ENCODE measurements at regions not wholly inside any gene's neighbourhood (a gene's known extent, or its start where the extent isn't known, plus 50 kb on each side); places are given as distances from the start of the nearest gene placed in this dataset.

DNA sequence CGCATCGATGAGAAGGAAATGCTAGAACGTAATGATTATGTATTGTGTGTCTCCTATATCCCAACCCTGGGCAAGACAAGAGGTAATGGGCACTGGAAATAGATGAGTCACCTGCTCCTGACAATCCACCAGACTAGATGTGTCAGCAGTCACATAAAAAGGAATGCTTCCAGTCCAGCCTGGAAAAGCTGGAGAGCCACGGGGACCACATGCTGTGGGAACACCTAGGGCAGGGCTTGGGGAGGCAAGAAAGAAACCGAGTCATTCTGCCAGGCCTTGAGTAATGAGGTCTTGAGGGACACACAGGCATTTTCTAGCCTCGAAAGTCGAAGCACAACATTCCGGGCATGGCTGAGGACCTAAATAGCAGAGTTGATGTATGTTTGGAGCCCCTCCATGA lies 716.7 kb upstream of the TMEM132C start:
- Histone ChIP-seq H3K36me3 (ENCODE audit: control insufficient read depth, insufficient read depth, low read length) (no peaks in the 10 kb centered on the region), H3K4me3 (ENCODE audit: low read length) (no peak overlapping the region), H3K27me3 (ENCODE audit: control insufficient read depth, insufficient read depth, low read length) (no peaks in the 10 kb centered on the region), H3K27ac (ENCODE audit: low read length) (no peak overlapping the region), H3K4me1 (ENCODE audit: control insufficient read depth, insufficient read depth, low read length) (no peaks in the 10 kb centered on the region), H3K9me3 (ENCODE audit: control insufficient read depth, insufficient read depth, low read length) (peaks cover 4% of the 10 kb centered on the region)
- H3K9me3 Mint-ChIP-seq = no peaks in the 10 kb centered on the region
- TF ChIP-seq, protein P1, sequence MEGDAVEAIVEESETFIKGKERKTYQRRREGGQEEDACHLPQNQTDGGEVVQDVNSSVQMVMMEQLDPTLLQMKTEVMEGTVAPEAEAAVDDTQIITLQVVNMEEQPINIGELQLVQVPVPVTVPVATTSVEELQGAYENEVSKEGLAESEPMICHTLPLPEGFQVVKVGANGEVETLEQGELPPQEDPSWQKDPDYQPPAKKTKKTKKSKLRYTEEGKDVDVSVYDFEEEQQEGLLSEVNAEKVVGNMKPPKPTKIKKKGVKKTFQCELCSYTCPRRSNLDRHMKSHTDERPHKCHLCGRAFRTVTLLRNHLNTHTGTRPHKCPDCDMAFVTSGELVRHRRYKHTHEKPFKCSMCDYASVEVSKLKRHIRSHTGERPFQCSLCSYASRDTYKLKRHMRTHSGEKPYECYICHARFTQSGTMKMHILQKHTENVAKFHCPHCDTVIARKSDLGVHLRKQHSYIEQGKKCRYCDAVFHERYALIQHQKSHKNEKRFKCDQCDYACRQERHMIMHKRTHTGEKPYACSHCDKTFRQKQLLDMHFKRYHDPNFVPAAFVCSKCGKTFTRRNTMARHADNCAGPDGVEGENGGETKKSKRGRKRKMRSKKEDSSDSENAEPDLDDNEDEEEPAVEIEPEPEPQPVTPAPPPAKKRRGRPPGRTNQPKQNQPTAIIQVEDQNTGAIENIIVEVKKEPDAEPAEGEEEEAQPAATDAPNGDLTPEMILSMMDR (IDR thresholded peaks at IDR 0.05) = no peak
- H3K27ac Mint-ChIP-seq = no peak overlapping the region
- H3K27me3 Mint-ChIP-seq (ENCODE audit: low read depth in 2 of 2) = no peaks in the 10 kb centered on the region
- H3K4me1 Mint-ChIP-seq = no peaks in the 10 kb centered on the region
- no peaks in the 10 kb centered on the region for H3K36me3 Mint-ChIP-seq
- 75% methylated on average over 7 of the region's 8 CpGs for WGBS (ENCODE audit: insufficient coverage)
- H3K4me3 Mint-ChIP-seq = no peak overlapping the region
- no peak for DNase-seq
- intact Hi-C loops (cut with micrococcal nuclease) = no loop called here
- no peak for ATAC-seq

GRCh38 chr12:127552838-127553237 lies 714.1 kb upstream of the TMEM132C start:
- Mint-ChIP-seq H3K9me3 (peaks cover 0 to 2% of the 10 kb centered on the region in 2 donors), H3K27ac (no peak overlapping the region), H3K36me3 (no peaks in the 10 kb centered on the region), H3K4me3 (no peak overlapping the region), H3K27me3 (ENCODE audit: low read depth in 2 of 2) (no peaks in the 10 kb centered on the region), H3K4me1 (no peaks in the 10 kb centered on the region)
- Histone ChIP-seq H3K9me3 (ENCODE audit: control insufficient read depth, insufficient read depth, low read length) (no peaks in the 10 kb centered on the region), H3K27me3 (ENCODE audit: control insufficient read depth, insufficient read depth, low read length) (no peaks in the 10 kb centered on the region), H3K36me3 (ENCODE audit: control insufficient read depth, insufficient read depth, low read length) (no peaks in the 10 kb centered on the region), H3K4me1 (ENCODE audit: control insufficient read depth, insufficient read depth, low read length) (no peaks in the 10 kb centered on the region), H3K27ac (ENCODE audit: low read length) (no peak overlapping the region), H3K4me3 (ENCODE audit: low read length) (no peak overlapping the region)
- DNase-seq (no peak), ATAC-seq (no peak)
- intact Hi-C loops (cut with micrococcal nuclease) = no loop called here
- TF ChIP-seq, protein P1 (IDR thresholded peaks at IDR 0.05) = no peak
- 0% methylated on average over 1 of the region's 1 CpG for WGBS (ENCODE audit: insufficient coverage)

- intact Hi-C loops (cut with micrococcal nuclease) = no loop called here
- Mint-ChIP-seq H3K4me1 (peaks cover 0 to 14% of the 10 kb centered on the region in 2 donors), H3K36me3 (no peaks in the 10 kb centered on the region), H3K27me3 (ENCODE audit: low read depth in 2 of 2) (no peaks in the 10 kb centered on the region), H3K9me3 (peaks cover 0 to 7% of the 10 kb centered on the region in 2 donors), H3K4me3 (no peak overlapping the region), H3K27ac (no peak overlapping the region)
- no peaks in the 10 kb centered on the region for H3K36me3 ChIP-seq (ENCODE audit: control insufficient read depth, insufficient read depth, low read length)
- DNase-seq (no peak), ATAC-seq (no peak)
- TF ChIP-seq, protein P1 (IDR thresholded peaks at IDR 0.05) = no peak
- no peaks in the 10 kb centered on the region for H3K27me3 ChIP-seq (ENCODE audit: control insufficient read depth, insufficient read depth, low read length)
- H3K9me3 ChIP-seq (ENCODE audit: control insufficient read depth, insufficient read depth, low read length) = no peaks in the 10 kb centered on the region
- no peak overlapping the region for H3K4me3 ChIP-seq (ENCODE audit: low read length)
- H3K4me1 ChIP-seq (ENCODE audit: control insufficient read depth, insufficient read depth, low read length) = no peaks in the 10 kb centered on the region
- WGBS (ENCODE audit: insufficient coverage) = 62% methylated on average over 4 of the region's 4 CpGs
- no peak overlapping the region for H3K27ac ChIP-seq (ENCODE audit: low read length)
Measured at GRCh38 chr12:127555071-127555470, 711.9 kb upstream of the TMEM132C start.

DNA sequence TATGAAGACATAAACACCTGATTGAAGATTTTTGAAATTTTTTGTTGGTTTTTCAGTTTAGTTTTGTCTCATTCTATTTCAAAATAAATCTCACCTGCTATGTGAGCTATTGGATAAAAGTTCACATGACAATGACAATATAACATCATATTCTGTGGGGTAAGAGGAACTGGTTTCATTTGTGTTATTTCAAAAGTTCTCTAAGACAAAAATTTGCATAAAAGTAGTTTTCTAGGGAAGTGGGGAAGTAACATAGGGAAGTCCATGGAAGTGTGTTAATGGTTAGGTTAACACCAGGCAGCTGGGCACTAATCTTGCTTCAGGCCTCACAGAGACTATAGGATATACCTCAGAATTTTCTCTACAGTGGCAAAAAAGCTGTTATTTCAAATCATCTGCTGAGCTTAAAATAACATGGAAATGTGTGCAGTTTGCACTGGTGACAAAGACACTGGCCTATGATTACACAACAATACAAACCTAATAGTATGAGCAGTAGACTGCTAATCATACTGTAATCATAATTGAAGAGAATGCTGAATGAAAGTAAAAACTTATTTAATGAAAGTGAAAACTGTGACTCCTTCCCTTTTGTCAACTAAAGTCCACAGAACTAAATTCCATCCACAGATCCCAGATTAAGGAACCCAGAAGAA lies 710.6 kb upstream of the TMEM132C start:
- H3K27me3 Mint-ChIP-seq (ENCODE audit: low read depth in 2 of 2) = no peaks in the 10 kb centered on the region
- H3K27me3 ChIP-seq (ENCODE audit: control insufficient read depth, insufficient read depth, low read length) = no peaks in the 10 kb centered on the region
- no peak overlapping the region for H3K27ac ChIP-seq (ENCODE audit: low read length)
- H3K4me1 ChIP-seq (ENCODE audit: control insufficient read depth, insufficient read depth, low read length) = no peaks in the 10 kb centered on the region
- H3K9me3 ChIP-seq (ENCODE audit: control insufficient read depth, insufficient read depth, low read length) = no peaks in the 10 kb centered on the region
- no peak overlapping the region for H3K27ac Mint-ChIP-seq
- TF ChIP-seq, protein P1 (IDR thresholded peaks at IDR 0.05) = no peak
- H3K36me3 ChIP-seq (ENCODE audit: control insufficient read depth, insufficient read depth, low read length) = no peaks in the 10 kb centered on the region
- DNase-seq (no peak), ATAC-seq (no peak)
- intact Hi-C loops (cut with micrococcal nuclease) = no loop called here
- peaks cover 0 to 7% of the 10 kb centered on the region in 2 donors for H3K9me3 Mint-ChIP-seq
- no peaks in the 10 kb centered on the region for H3K36me3 Mint-ChIP-seq
- H3K4me3 Mint-ChIP-seq = no peak overlapping the region
- peaks cover 0 to 14% of the 10 kb centered on the region in 2 donors for H3K4me1 Mint-ChIP-seq
- H3K4me3 ChIP-seq (ENCODE audit: low read length) = no peak overlapping the region

All from natural killer cell (primary cell).